Mammary epithelial cell (primary cell): ENCODE measurements at regions not wholly inside any gene's neighbourhood (a gene's known extent, or its start where the extent isn't known, plus 50 kb on each side); places are given as distances from the start of the nearest gene placed in this dataset.

Experiments used
- EZH2 ChIP-seq: IDR thresholded peaks from 2 replicates; pipeline ENCODE4 v1.6.1; 2012; ENCODE audit warnings: low read length, inconsistent platforms, borderline replicate concordance
- TF ChIP-seq, protein P1 (sequence below), 2 donors: IDR thresholded peaks in 1 of 2; conservative IDR thresholded peaks in 1 of 2; 2 replicates each; pipeline ENCODE4 v1.5.1; 2011 to 2012; ENCODE audit warnings: inconsistent platforms in 2 of 2, low read length in 2 of 2, mild to moderate bottlenecking in 2 of 2, control low read depth in 1 of 2, low read depth in 1 of 2; ENCODE audit not compliant: insufficient read depth in 1 of 2; ENCODE audit errors: extremely low read depth in 1 of 2

DNA sequence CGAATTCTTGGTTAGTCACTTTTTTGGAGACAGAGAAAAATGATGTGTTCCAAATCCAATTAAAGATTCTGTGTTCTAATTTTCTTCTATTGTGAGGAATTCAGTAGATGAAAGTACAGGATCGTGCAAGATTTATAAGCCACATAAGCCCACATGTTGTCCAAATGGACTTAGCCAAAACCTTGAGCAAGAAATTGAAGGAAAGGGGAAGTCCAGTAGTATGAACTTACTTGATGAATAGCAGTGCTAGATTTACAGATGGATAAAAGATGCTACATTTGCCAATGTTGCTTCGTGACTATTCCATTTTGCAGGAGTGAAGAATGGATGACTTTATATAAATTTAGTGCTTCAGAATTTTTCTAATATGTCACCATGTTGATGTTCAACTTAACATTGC is 120.0 kb upstream of the ATP11B start:
- TF ChIP-seq, protein P1, sequence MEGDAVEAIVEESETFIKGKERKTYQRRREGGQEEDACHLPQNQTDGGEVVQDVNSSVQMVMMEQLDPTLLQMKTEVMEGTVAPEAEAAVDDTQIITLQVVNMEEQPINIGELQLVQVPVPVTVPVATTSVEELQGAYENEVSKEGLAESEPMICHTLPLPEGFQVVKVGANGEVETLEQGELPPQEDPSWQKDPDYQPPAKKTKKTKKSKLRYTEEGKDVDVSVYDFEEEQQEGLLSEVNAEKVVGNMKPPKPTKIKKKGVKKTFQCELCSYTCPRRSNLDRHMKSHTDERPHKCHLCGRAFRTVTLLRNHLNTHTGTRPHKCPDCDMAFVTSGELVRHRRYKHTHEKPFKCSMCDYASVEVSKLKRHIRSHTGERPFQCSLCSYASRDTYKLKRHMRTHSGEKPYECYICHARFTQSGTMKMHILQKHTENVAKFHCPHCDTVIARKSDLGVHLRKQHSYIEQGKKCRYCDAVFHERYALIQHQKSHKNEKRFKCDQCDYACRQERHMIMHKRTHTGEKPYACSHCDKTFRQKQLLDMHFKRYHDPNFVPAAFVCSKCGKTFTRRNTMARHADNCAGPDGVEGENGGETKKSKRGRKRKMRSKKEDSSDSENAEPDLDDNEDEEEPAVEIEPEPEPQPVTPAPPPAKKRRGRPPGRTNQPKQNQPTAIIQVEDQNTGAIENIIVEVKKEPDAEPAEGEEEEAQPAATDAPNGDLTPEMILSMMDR (conservative IDR thresholded peaks at IDR 0.05 in 1 of 2, IDR thresholded peaks at IDR 0.05 in 1 of 2; ENCODE audit: extremely low read depth in 1 of 2, insufficient read depth in 1 of 2, low read depth in 1 of 2, low read length in 2 of 2): no peak
- TF ChIP-seq EZH2: no peak
